ENCODE measurements at regions not wholly inside any gene's neighbourhood (a gene's known extent, or its start where the extent isn't known, plus 50 kb on each side); places are given as distances from the start of the nearest gene placed in this dataset.

DNA sequence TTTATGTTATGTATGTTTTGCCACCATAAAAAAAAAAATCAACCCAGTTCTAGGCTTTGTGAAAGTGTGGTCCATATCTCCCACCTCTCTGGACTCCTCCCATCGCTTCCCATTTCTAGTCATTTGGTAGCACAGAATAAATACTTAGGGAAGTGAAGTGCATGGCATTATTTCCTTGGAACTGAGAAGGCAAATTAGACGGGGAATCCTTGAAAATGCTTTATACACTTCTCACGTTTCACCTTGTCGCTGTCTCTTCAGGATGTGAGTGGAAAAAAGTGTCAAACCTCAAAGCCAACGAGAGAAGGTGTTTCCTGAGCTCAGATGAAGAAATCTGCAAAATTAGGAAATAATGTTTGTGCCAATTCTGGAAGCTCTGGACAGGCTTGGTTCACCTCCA lies 209.9 kb downstream of the ATG4C start:
- TF ChIP-seq, protein P1, sequence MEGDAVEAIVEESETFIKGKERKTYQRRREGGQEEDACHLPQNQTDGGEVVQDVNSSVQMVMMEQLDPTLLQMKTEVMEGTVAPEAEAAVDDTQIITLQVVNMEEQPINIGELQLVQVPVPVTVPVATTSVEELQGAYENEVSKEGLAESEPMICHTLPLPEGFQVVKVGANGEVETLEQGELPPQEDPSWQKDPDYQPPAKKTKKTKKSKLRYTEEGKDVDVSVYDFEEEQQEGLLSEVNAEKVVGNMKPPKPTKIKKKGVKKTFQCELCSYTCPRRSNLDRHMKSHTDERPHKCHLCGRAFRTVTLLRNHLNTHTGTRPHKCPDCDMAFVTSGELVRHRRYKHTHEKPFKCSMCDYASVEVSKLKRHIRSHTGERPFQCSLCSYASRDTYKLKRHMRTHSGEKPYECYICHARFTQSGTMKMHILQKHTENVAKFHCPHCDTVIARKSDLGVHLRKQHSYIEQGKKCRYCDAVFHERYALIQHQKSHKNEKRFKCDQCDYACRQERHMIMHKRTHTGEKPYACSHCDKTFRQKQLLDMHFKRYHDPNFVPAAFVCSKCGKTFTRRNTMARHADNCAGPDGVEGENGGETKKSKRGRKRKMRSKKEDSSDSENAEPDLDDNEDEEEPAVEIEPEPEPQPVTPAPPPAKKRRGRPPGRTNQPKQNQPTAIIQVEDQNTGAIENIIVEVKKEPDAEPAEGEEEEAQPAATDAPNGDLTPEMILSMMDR (IDR thresholded peaks at IDR 0.05), result no peak
- TF ChIP-seq POLR2A (IDR thresholded peaks at IDR 0.05), result no peak
